ENCODE measurements at regions not wholly inside any gene's neighbourhood (a gene's known extent, or its start where the extent isn't known, plus 50 kb on each side); places are given as distances from the start of the nearest gene placed in this dataset.

DNA sequence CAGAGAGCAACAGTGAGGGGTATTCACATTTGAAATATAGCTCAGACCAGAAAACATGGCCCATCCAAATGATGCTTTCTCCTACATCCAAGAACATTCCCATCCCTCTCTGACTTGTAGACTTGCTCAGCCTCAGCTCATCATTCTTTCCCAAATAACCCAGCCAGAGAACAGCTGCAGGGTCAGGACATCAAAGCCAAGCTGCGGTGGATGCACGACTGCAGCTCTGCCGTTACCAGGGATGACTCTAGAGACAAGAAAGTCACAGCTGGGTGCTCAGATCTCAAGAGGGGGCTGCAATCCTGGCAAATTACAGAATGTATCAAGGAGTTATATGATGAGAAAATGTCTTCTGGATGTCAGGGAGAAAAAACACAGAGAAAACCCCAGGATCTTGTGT is 944.3 kb downstream of the NTRK3 start:
- TF ChIP-seq, protein P1, sequence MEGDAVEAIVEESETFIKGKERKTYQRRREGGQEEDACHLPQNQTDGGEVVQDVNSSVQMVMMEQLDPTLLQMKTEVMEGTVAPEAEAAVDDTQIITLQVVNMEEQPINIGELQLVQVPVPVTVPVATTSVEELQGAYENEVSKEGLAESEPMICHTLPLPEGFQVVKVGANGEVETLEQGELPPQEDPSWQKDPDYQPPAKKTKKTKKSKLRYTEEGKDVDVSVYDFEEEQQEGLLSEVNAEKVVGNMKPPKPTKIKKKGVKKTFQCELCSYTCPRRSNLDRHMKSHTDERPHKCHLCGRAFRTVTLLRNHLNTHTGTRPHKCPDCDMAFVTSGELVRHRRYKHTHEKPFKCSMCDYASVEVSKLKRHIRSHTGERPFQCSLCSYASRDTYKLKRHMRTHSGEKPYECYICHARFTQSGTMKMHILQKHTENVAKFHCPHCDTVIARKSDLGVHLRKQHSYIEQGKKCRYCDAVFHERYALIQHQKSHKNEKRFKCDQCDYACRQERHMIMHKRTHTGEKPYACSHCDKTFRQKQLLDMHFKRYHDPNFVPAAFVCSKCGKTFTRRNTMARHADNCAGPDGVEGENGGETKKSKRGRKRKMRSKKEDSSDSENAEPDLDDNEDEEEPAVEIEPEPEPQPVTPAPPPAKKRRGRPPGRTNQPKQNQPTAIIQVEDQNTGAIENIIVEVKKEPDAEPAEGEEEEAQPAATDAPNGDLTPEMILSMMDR (IDR thresholded peaks at IDR 0.05) = no peak
- no peak for TF ChIP-seq EP300 (IDR thresholded peaks at IDR 0.05)
